ENCODE measurements at regions not wholly inside any gene's neighbourhood (a gene's known extent, or its start where the extent isn't known, plus 50 kb on each side); places are given as distances from the start of the nearest gene placed in this dataset.
A peak's percentile ranks its signal among the peaks of the same experiment; 100 is the strongest.

DNA sequence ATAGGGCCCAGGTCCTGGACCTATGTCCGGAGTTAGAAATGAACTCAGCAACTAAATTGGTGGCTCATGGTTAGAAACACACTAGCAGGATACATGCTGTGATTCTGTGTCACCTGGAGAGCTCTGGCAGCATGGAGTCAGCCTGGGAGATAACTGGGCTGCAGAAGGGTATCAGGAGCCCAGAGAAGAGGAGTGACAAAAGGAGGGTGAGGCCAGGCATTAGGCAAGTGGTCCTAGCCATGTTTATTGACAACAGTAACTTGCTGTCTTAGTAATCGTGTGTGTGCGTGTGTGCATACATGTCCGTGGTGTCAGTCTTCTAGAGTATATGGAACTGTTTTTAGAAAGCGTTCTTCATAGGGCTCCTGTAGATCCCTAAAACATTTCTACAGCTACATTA, 157.5 kb upstream of the PHYHIPL start (continued):
- TF ChIP-seq, protein P1, sequence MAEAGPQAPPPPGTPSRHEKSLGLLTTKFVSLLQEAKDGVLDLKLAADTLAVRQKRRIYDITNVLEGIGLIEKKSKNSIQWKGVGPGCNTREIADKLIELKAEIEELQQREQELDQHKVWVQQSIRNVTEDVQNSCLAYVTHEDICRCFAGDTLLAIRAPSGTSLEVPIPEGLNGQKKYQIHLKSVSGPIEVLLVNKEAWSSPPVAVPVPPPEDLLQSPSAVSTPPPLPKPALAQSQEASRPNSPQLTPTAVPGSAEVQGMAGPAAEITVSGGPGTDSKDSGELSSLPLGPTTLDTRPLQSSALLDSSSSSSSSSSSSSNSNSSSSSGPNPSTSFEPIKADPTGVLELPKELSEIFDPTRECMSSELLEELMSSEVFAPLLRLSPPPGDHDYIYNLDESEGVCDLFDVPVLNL (CRISPR knock-in tag; IDR thresholded peaks at IDR 0.05; ENCODE audit: borderline replicate concordance, low read depth): no peak
- TF ChIP-seq TEAD4 (CRISPR knock-in tag; IDR thresholded peaks at IDR 0.05): no peak
- TF ChIP-seq, protein P2, sequence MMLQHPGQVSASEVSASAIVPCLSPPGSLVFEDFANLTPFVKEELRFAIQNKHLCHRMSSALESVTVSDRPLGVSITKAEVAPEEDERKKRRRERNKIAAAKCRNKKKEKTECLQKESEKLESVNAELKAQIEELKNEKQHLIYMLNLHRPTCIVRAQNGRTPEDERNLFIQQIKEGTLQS (CRISPR knock-in tag; conservative IDR thresholded peaks at IDR 0.05): no peak

DNA sequence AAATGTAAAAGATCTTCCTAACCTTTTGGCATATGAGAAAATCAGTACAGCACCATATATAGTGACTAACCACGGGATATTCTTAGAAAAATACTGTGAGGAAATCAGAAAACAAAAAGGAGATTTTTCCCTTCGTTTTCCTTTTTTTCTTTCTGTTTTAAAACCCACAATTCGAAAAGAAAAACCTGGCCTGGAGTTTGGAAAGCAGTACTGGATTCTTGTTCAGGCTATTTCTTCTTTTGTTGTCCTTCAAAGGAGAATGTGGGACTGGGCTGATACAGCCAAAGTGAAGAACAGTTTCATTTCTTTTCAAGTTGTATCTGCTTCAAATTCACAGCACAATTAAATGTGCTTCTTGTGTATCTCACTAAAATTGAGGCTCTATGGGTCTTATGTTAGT, 156.8 kb upstream of the PHYHIPL start:
- DNase-seq (ENCODE audit: low spot score): no peak
- POLR2A ChIA-PET: no interaction called here
- H3K4me3 Mint-ChIP-seq: no peak overlapping the region

DNA sequence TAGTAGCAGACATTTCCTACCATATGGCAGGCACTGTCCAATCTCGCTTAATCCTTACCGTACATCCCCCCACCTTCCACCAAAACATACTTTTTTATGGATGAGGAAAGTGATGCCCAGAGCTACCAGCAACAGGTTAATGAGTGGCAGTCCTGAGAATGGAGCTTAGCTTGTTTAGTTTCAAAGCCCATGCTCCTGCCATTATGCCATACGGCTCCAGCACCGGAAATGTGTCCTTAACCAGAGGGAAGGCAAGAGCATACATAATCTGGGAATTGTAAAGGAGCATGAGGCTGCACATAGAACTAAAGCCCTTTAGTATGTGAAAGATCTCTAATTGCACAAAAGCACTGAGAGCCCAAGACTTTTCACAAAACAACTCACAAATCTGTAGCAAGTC, 155.9 kb upstream of the PHYHIPL start:
- TF ChIP-seq TEAD1 (CRISPR knock-in tag; IDR thresholded peaks at IDR 0.05) (no peak), ZNF138 (CRISPR knock-in tag; conservative IDR thresholded peaks at IDR 0.05) (no peak), NR2C2 (CRISPR knock-in tag; IDR thresholded peaks at IDR 0.05) (no peak), SP1 (CRISPR knock-in tag; conservative IDR thresholded peaks at IDR 0.05) (no peak), PRRX2 (CRISPR knock-in tag; IDR thresholded peaks at IDR 0.05) (no peak), KAT7 (CRISPR knock-in tag; IDR thresholded peaks at IDR 0.05; ENCODE audit: borderline replicate concordance) (no peak)
- TF ChIP-seq, protein P3, sequence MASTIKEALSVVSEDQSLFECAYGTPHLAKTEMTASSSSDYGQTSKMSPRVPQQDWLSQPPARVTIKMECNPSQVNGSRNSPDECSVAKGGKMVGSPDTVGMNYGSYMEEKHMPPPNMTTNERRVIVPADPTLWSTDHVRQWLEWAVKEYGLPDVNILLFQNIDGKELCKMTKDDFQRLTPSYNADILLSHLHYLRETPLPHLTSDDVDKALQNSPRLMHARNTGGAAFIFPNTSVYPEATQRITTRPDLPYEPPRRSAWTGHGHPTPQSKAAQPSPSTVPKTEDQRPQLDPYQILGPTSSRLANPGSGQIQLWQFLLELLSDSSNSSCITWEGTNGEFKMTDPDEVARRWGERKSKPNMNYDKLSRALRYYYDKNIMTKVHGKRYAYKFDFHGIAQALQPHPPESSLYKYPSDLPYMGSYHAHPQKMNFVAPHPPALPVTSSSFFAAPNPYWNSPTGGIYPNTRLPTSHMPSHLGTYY (CRISPR knock-in tag; IDR thresholded peaks at IDR 0.05): no peak
- TF ChIP-seq, protein P4, sequence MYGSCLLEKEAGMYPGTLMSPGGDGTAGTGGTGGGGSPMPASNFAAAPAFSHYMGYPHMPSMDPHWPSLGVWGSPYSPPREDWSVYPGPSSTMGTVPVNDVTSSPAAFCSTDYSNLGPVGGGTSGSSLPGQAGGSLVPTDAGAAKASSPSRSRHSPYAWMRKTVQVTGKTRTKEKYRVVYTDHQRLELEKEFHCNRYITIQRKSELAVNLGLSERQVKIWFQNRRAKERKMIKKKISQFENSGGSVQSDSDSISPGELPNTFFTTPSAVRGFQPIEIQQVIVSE (CRISPR knock-in tag; IDR thresholded peaks at IDR 0.05; ENCODE audit: borderline replicate concordance): no peak
- TF ChIP-seq, protein P5, sequence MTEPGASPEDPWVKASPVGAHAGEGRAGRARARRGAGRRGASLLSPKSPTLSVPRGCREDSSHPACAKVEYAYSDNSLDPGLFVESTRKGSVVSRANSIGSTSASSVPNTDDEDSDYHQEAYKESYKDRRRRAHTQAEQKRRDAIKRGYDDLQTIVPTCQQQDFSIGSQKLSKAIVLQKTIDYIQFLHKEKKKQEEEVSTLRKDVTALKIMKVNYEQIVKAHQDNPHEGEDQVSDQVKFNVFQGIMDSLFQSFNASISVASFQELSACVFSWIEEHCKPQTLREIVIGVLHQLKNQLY (CRISPR knock-in tag; IDR thresholded peaks at IDR 0.05): no peak
- TF ChIP-seq, protein P6, sequence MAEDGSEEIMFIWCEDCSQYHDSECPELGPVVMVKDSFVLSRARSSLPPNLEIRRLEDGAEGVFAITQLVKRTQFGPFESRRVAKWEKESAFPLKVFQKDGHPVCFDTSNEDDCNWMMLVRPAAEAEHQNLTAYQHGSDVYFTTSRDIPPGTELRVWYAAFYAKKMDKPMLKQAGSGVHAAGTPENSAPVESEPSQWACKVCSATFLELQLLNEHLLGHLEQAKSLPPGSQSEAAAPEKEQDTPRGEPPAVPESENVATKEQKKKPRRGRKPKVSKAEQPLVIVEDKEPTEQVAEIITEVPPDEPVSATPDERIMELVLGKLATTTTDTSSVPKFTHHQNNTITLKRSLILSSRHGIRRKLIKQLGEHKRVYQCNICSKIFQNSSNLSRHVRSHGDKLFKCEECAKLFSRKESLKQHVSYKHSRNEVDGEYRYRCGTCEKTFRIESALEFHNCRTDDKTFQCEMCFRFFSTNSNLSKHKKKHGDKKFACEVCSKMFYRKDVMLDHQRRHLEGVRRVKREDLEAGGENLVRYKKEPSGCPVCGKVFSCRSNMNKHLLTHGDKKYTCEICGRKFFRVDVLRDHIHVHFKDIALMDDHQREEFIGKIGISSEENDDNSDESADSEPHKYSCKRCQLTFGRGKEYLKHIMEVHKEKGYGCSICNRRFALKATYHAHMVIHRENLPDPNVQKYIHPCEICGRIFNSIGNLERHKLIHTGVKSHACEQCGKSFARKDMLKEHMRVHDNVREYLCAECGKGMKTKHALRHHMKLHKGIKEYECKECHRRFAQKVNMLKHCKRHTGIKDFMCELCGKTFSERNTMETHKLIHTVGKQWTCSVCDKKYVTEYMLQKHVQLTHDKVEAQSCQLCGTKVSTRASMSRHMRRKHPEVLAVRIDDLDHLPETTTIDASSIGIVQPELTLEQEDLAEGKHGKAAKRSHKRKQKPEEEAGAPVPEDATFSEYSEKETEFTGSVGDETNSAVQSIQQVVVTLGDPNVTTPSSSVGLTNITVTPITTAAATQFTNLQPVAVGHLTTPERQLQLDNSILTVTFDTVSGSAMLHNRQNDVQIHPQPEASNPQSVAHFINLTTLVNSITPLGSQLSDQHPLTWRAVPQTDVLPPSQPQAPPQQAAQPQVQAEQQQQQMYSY (CRISPR knock-in tag; IDR thresholded peaks at IDR 0.05): no peak
- CTCF ChIA-PET: no interaction called here
- no peak overlapping the region for H3K4me3 Mint-ChIP-seq
- H3K27ac Mint-ChIP-seq: no peak overlapping the region
- H3K27me3 Mint-ChIP-seq (ENCODE audit: low read depth): no peaks in the 10 kb centered on the region
- H3K9me3 Mint-ChIP-seq: no peaks in the 10 kb centered on the region
- H3K36me3 Mint-ChIP-seq: no peaks in the 10 kb centered on the region
- peaks cover 6% of the 10 kb centered on the region for H3K4me1 Mint-ChIP-seq
- POLR2A ChIA-PET: no interaction called here
- DNase-seq (ENCODE audit: low spot score) (no peak), ATAC-seq (no peak)

More for the DNA sequence above, 156.8 kb upstream of the PHYHIPL start:
- H3K36me3 Mint-ChIP-seq: no peaks in the 10 kb centered on the region
- H3K27ac Mint-ChIP-seq: no peak overlapping the region
- no peak for ATAC-seq
- TF ChIP-seq, protein P6 (CRISPR knock-in tag; IDR thresholded peaks at IDR 0.05): peak; percentile 73
- TF ChIP-seq JUN (CRISPR knock-in tag; IDR thresholded peaks at IDR 0.05): no peak
- no peaks in the 10 kb centered on the region for H3K9me3 Mint-ChIP-seq
- CTCF ChIA-PET: no interaction called here
- no peaks in the 10 kb centered on the region; the same call in 1 of the 2 replicates for H3K27me3 Mint-ChIP-seq (ENCODE audit: low read depth)
- peaks cover 6% of the 10 kb centered on the region for H3K4me1 Mint-ChIP-seq
